B cell (primary cell): ENCODE measurements at regions not wholly inside any gene's neighbourhood (a gene's known extent, or its start where the extent isn't known, plus 50 kb on each side); places are given as distances from the start of the nearest gene placed in this dataset.

Experiments used
- ATAC-seq: fragments of 200-7000 bp; cut with Tn5 transposase; one replicate; pipeline ENCODE4 v1.10.0; 2021; ENCODE audit warnings: low read depth, mild to moderate bottlenecking, moderate number of reproducible peaks, moderate library complexity
- CTCF ChIA-PET: fragments of 350-600 bp; sonication (Branson Sonifier 250); formaldehyde crosslinking; loops from one replicate; lab custom pipeline; 2021; ENCODE audit warnings: antibody characterized with exemption, inconsistent platforms; lab: Charles Lee
- POLR2A ChIA-PET: fragments of 350-600 bp; sonication (Branson Sonifier 250); formaldehyde crosslinking; loops from one replicate; lab custom pipeline; 2021; ENCODE audit warnings: antibody characterized with exemption; lab: Charles Lee
- DNase-seq: peaks from one replicate; pipeline ENCODE4 v3.0.0; 2013
- H2AFZ ChIP-seq: 2 replicates; pipeline ENCODE4 v1.6.1; 2012; ENCODE audit warnings: mild to moderate bottlenecking, low read depth, low read length; ENCODE audit not compliant: insufficient read depth, poor library complexity, severe bottlenecking
- H3K27ac ChIP-seq, 2 donors: 1 replicate in 1 of 2; 2 replicates in 1 of 2; pipeline ENCODE4 v1.5.1; 2012 to 2013; ENCODE audit warnings: low read length in 2 of 2, mild to moderate bottlenecking in 2 of 2, moderate library complexity in 1 of 2
- H3K27me3 ChIP-seq, 4 experiments: fragments of 200-600 bp in 1 of 4; sonication (generic) in 1 of 4; replicated peaks in 1 of 4; 1 replicate in 2 of 4; 2 replicates in 2 of 4; pipeline versions ENCODE4 v1.6.1 to v1.7.0; 2013 to 2016; ENCODE audit warnings: low read length in 3 of 4, mild to moderate bottlenecking in 2 of 4, mixed read lengths in 1 of 4, moderate library complexity in 1 of 4; ENCODE audit not compliant: insufficient read depth in 4 of 4, control insufficient read depth in 3 of 4; ENCODE audit errors: control extremely low read depth in 1 of 4
- H3K36me3 ChIP-seq, 2 experiments: replicated peaks in 1 of 2; 1 replicate in 1 of 2; 2 replicates in 1 of 2; pipeline versions ENCODE4 v1.6.1 to v1.7.1; 2013; ENCODE audit warnings: low read length in 1 of 2; ENCODE audit not compliant: insufficient read depth in 2 of 2, control insufficient read depth in 1 of 2; ENCODE audit errors: control extremely low read depth in 1 of 2, extremely low read depth in 1 of 2
- H3K4me1 ChIP-seq, 2 donors: fragments of 200-600 bp in 1 of 2; sonication (generic) in 1 of 2; 1 replicate in 1 of 2; 2 replicates in 1 of 2; pipeline versions ENCODE4 v1.5.1 to v1.6.1; 2013 to 2017; ENCODE audit warnings: low read length in 2 of 2; ENCODE audit not compliant: control insufficient read depth in 2 of 2, insufficient read depth in 2 of 2
- H3K4me2 ChIP-seq: replicated peaks from 2 replicates; pipeline ENCODE3; 2012; ENCODE audit warnings: mild to moderate bottlenecking, low read depth, low read length; ENCODE audit not compliant: poor library complexity, severe bottlenecking
- H3K4me3 ChIP-seq, 5 experiments: fragments of 200-600 bp in 1 of 5; sonication (generic) in 1 of 5; 1 replicate in 3 of 5; 2 replicates in 2 of 5; pipeline versions ENCODE4 v1.5.1 to v1.7.0; 2011 to 2016; ENCODE audit warnings: low read length in 4 of 5, mild to moderate bottlenecking in 4 of 5, low read depth in 2 of 5, control low read depth in 1 of 5, moderate library complexity in 1 of 5; ENCODE audit not compliant: insufficient read depth in 1 of 5; ENCODE audit errors: control extremely low read depth in 1 of 5, extremely low read depth in 1 of 5
- H3K79me2 ChIP-seq: fragments of 200-600 bp; sonication (generic); one replicate; pipeline ENCODE4 v1.6.0; 2016; ENCODE audit warnings: low read length; ENCODE audit not compliant: control insufficient read depth, insufficient read depth
- H3K9ac ChIP-seq: fragments of 200-600 bp; sonication (generic); 2 replicates; pipeline ENCODE4 v1.6.1; 2017; ENCODE audit warnings: mild to moderate bottlenecking, low read length, moderate library complexity
- H3K9me3 ChIP-seq, 3 donors: one replicate each; pipeline versions ENCODE4 v1.6.1 to v1.7.1; 2013; ENCODE audit warnings: low read length in 2 of 3; ENCODE audit not compliant: control insufficient read depth in 2 of 3, insufficient read depth in 1 of 3; ENCODE audit errors: control extremely low read depth in 1 of 3
- H4K20me1 ChIP-seq: 2 replicates; pipeline ENCODE4 v1.6.0; 2012; ENCODE audit warnings: mild to moderate bottlenecking, low read length; ENCODE audit not compliant: insufficient read depth, control insufficient read depth, poor library complexity, severe bottlenecking
- H3K27ac Mint-ChIP-seq: one replicate; pipeline ENCODE4 v1.8.0; 2021; ENCODE audit warnings: mixed read lengths
- H3K27me3 Mint-ChIP-seq: one replicate; pipeline ENCODE4 v1.8.0; 2021; ENCODE audit warnings: mixed read lengths
- H3K4me1 Mint-ChIP-seq: one replicate; pipeline ENCODE4 v1.8.0; 2021; ENCODE audit warnings: mixed read lengths
- H3K4me3 Mint-ChIP-seq: one replicate; pipeline ENCODE4 v1.8.0; 2021; ENCODE audit warnings: mixed read lengths
- H3K9me3 Mint-ChIP-seq: one replicate; pipeline ENCODE4 v1.8.0; 2022; ENCODE audit warnings: mixed read lengths; ENCODE audit not compliant: insufficient read depth
- CTCF ChIP-seq: fragments of 200-600 bp; IDR thresholded peaks from one replicate; pipeline ENCODE4 v1.8.0; 2022; ENCODE audit warnings: antibody characterized with exemption, mild to moderate bottlenecking
- EZH2 ChIP-seq: IDR thresholded peaks from 2 replicates; pipeline ENCODE4 v1.6.1; 2012; ENCODE audit warnings: borderline replicate concordance, low read depth, mild to moderate bottlenecking, moderate library complexity, low read length; ENCODE audit not compliant: insufficient read depth, poor library complexity, severe bottlenecking
- WGBS: methylation state at CpG from one replicate; pipeline ENCODE4 v1.1.5; 2013; ENCODE audit warnings: missing lambda C conversion rate; ENCODE audit not compliant: insufficient coverage; 5-methylcytosine and 5-hydroxymethylcytosine counted together
- intact Hi-C: fragments of 100-400 bp; cut with micrococcal nuclease; formaldehyde crosslinking; loops from one replicate; pipeline ENCODE4 v1.10.0; 2022

- H3K9ac ChIP-seq: no peak overlapping the region
- no CpG with 5 or more reads among the region's 7 CpGs for WGBS
- ChIA-PET POLR2A (no interaction called here), CTCF (no interaction called here)
- H2AFZ ChIP-seq: no peak overlapping the region
- Mint-ChIP-seq H3K4me3 (no peak overlapping the region), H3K9me3 (no peaks in the 10 kb centered on the region), H3K4me1 (no peaks in the 10 kb centered on the region), H3K27ac (no peak overlapping the region), H3K27me3 (peaks cover 6% of the 10 kb centered on the region)
- no peaks in the 10 kb centered on the region for H3K79me2 ChIP-seq
- H3K4me2 ChIP-seq: no peak overlapping the region
- no peaks in the 10 kb centered on the region for H3K36me3 ChIP-seq
- no peak for TF ChIP-seq CTCF
- no peak for TF ChIP-seq EZH2
- ATAC-seq (no peak), DNase-seq (no peak)
- intact Hi-C loops: no loop called here
- no peak overlapping the region for H3K27ac ChIP-seq
- no peaks in the 10 kb centered on the region for H3K27me3 ChIP-seq
- H4K20me1 ChIP-seq: no peaks in the 10 kb centered on the region
- H3K9me3 ChIP-seq: no peaks in the 10 kb centered on the region
- H3K4me1 ChIP-seq: no peaks in the 10 kb centered on the region
- no peak overlapping the region for H3K4me3 ChIP-seq
These were observed 131.9 kb downstream of the EIF4E start for GRCh38 chr4:98796991-98797390.

GRCh38 chr4:98794565-98795205 is 134.2 kb downstream of the EIF4E start:
- Mint-ChIP-seq H3K4me1 (no peaks in the 10 kb centered on the region), H3K4me3 (no peak overlapping the region), H3K9me3 (no peaks in the 10 kb centered on the region), H3K27ac (no peak overlapping the region), H3K27me3 (peaks cover 10% of the 10 kb centered on the region)
- intact Hi-C loops: no loop called here
- WGBS: 100% methylated on average over 1 of the region's 3 CpGs
- TF ChIP-seq CTCF: no peak
- TF ChIP-seq EZH2: no peak
- no peaks in the 10 kb centered on the region for H3K27me3 ChIP-seq
- no peak overlapping the region for H3K4me3 ChIP-seq
- H3K9ac ChIP-seq: no peak overlapping the region
- ATAC-seq (no peak), DNase-seq (no peak)
- no peaks in the 10 kb centered on the region for H4K20me1 ChIP-seq
- no peaks in the 10 kb centered on the region for H3K9me3 ChIP-seq
- ChIA-PET CTCF (no interaction called here), POLR2A (no interaction called here)
- H3K27ac ChIP-seq: no peak overlapping the region
- no peak overlapping the region for H3K4me2 ChIP-seq
- no peaks in the 10 kb centered on the region for H3K79me2 ChIP-seq
- H2AFZ ChIP-seq: no peak overlapping the region
- H3K36me3 ChIP-seq: no peaks in the 10 kb centered on the region
- H3K4me1 ChIP-seq: no peaks in the 10 kb centered on the region
